ENCODE measurements at regions not wholly inside any gene's neighbourhood (a gene's known extent, or its start where the extent isn't known, plus 50 kb on each side); places are given as distances from the start of the nearest gene placed in this dataset.
"Not testable (repeated sequence)": the region's sequence is repeated elsewhere in the genome, so short reads cannot be mapped to it uniquely, and the experiment has no call there.

GRCh38 chr10:21144047-21144446, 246.9 kb upstream of the NEBL start:
- H3K4me1 Mint-ChIP-seq (ENCODE audit: low read depth) = no peaks in the 10 kb centered on the region
- H3K36me3 Mint-ChIP-seq (ENCODE audit: low read depth) = no peaks in the 10 kb centered on the region
- no peaks in the 10 kb centered on the region for H3K9me3 Mint-ChIP-seq
- no peaks in the 10 kb centered on the region for H3K27me3 Mint-ChIP-seq
- H3K27ac Mint-ChIP-seq = no peak overlapping the region
- H3K4me3 Mint-ChIP-seq = no peak overlapping the region
- intact Hi-C loops (cut with micrococcal nuclease) = no loop called here

GRCh38 chr10:21141946-21142492, 244.9 kb upstream of the NEBL start:
- H3K36me3 Mint-ChIP-seq (ENCODE audit: low read depth) = no peaks in the 10 kb centered on the region
- H3K27ac Mint-ChIP-seq = no peak overlapping the region
- H3K4me1 Mint-ChIP-seq (ENCODE audit: low read depth) = no peaks in the 10 kb centered on the region
- H3K27me3 Mint-ChIP-seq = no peaks in the 10 kb centered on the region
- no peak overlapping the region for H3K4me3 Mint-ChIP-seq
- intact Hi-C loops (cut with micrococcal nuclease) = no loop called here
- no peaks in the 10 kb centered on the region for H3K9me3 Mint-ChIP-seq

- Mint-ChIP-seq H3K36me3 (ENCODE audit: low read depth) (no peaks in the 10 kb centered on the region), H3K4me1 (ENCODE audit: low read depth) (no peaks in the 10 kb centered on the region)
- intact Hi-C loops (cut with micrococcal nuclease) = no loop called here
Observed at GRCh38 chr10:21138769-21139340, 241.7 kb upstream of the NEBL start.

GRCh38 chr10:21135023-21135931, 238.2 kb upstream of the NEBL start:
- no peak overlapping the region for H3K27ac Mint-ChIP-seq
- H3K27me3 Mint-ChIP-seq = no peaks in the 10 kb centered on the region
- no peaks in the 10 kb centered on the region for H3K36me3 Mint-ChIP-seq (ENCODE audit: low read depth)
- no peaks in the 10 kb centered on the region for H3K4me1 Mint-ChIP-seq (ENCODE audit: low read depth)
- no peak overlapping the region for H3K4me3 Mint-ChIP-seq
- H3K9me3 Mint-ChIP-seq = no peaks in the 10 kb centered on the region
- intact Hi-C loops (cut with micrococcal nuclease) = no loop called here

More at GRCh38 chr10:21138769-21139340, 241.7 kb upstream of the NEBL start:
- Mint-ChIP-seq H3K4me3 (no peak overlapping the region), H3K27me3 (no peaks in the 10 kb centered on the region), H3K9me3 (no peaks in the 10 kb centered on the region), H3K27ac (no peak overlapping the region)

GRCh38 chr10:21134645-21135022, 237.5 kb upstream of the NEBL start:
- Mint-ChIP-seq H3K4me1 (ENCODE audit: low read depth) (no peaks in the 10 kb centered on the region), H3K36me3 (ENCODE audit: low read depth) (no peaks in the 10 kb centered on the region), H3K27me3 (no peaks in the 10 kb centered on the region), H3K27ac (no peak overlapping the region), H3K9me3 (no peaks in the 10 kb centered on the region), H3K4me3 (no peak overlapping the region)
- intact Hi-C loops (cut with micrococcal nuclease) = no loop called here

- Mint-ChIP-seq H3K27me3 (no peaks in the 10 kb centered on the region), H3K4me1 (ENCODE audit: low read depth) (no peaks in the 10 kb centered on the region), H3K4me3 (no peak overlapping the region), H3K36me3 (ENCODE audit: low read depth) (no peaks in the 10 kb centered on the region), H3K27ac (no peak overlapping the region), H3K9me3 (no peaks in the 10 kb centered on the region)
- intact Hi-C loops (cut with micrococcal nuclease) = no loop called here
Observed at GRCh38 chr10:21130683-21131442, 233.8 kb upstream of the NEBL start.

- H3K27ac Mint-ChIP-seq = no peak overlapping the region
- H3K4me1 Mint-ChIP-seq (ENCODE audit: low read depth) = no peaks in the 10 kb centered on the region
- intact Hi-C loops (cut with micrococcal nuclease) = no loop called here
- H3K27me3 Mint-ChIP-seq = no peaks in the 10 kb centered on the region
- no peak overlapping the region for H3K4me3 Mint-ChIP-seq
- no peaks in the 10 kb centered on the region for H3K9me3 Mint-ChIP-seq
- no peaks in the 10 kb centered on the region for H3K36me3 Mint-ChIP-seq (ENCODE audit: low read depth)
Observed at GRCh38 chr10:21130108-21130507, 233.0 kb upstream of the NEBL start.

GRCh38 chr10:21125471-21126228, 228.5 kb upstream of the NEBL start:
- intact Hi-C loops (cut with micrococcal nuclease) = no loop called here

GRCh38 chr10:21122907-21123306, 225.8 kb upstream of the NEBL start:
- Mint-ChIP-seq H3K4me3 (no peak overlapping the region), H3K9me3 (no peaks in the 10 kb centered on the region), H3K4me1 (ENCODE audit: low read depth) (no peaks in the 10 kb centered on the region), H3K36me3 (ENCODE audit: low read depth) (no peaks in the 10 kb centered on the region), H3K27ac (no peak overlapping the region), H3K27me3 (no peaks in the 10 kb centered on the region)
- intact Hi-C loops (cut with micrococcal nuclease) = no loop called here

More at GRCh38 chr10:21125471-21126228, 228.5 kb upstream of the NEBL start:
- H3K9me3 Mint-ChIP-seq = no peaks in the 10 kb centered on the region
- no peak overlapping the region for H3K4me3 Mint-ChIP-seq
- no peak overlapping the region for H3K27ac Mint-ChIP-seq
- H3K27me3 Mint-ChIP-seq = no peaks in the 10 kb centered on the region
- H3K36me3 Mint-ChIP-seq (ENCODE audit: low read depth) = no peaks in the 10 kb centered on the region
- H3K4me1 Mint-ChIP-seq (ENCODE audit: low read depth) = no peaks in the 10 kb centered on the region

- H3K27ac Mint-ChIP-seq; H3K4me1 Mint-ChIP-seq (ENCODE audit: low read depth); H3K9me3 Mint-ChIP-seq; intact Hi-C loops (cut with micrococcal nuclease); H3K4me3 Mint-ChIP-seq; H3K36me3 Mint-ChIP-seq (ENCODE audit: low read depth); H3K27me3 Mint-ChIP-seq: not testable (repeated sequence)
Observed at GRCh38 chr10:21121822-21122221, 224.7 kb upstream of the NEBL start.

- H3K27ac Mint-ChIP-seq = no peak overlapping the region
- no peaks in the 10 kb centered on the region for H3K4me1 Mint-ChIP-seq (ENCODE audit: low read depth)
- no peak overlapping the region for H3K4me3 Mint-ChIP-seq
- intact Hi-C loops (cut with micrococcal nuclease) = no loop called here
- no peaks in the 10 kb centered on the region for H3K36me3 Mint-ChIP-seq (ENCODE audit: low read depth)
- no peaks in the 10 kb centered on the region for H3K9me3 Mint-ChIP-seq
- no peaks in the 10 kb centered on the region for H3K27me3 Mint-ChIP-seq
Observed at GRCh38 chr10:21114683-21115082, 217.6 kb upstream of the NEBL start.

- H3K27me3 Mint-ChIP-seq = no peaks in the 10 kb centered on the region
- no peaks in the 10 kb centered on the region for H3K4me1 Mint-ChIP-seq (ENCODE audit: low read depth)
- no peak overlapping the region for H3K4me3 Mint-ChIP-seq
- H3K36me3 Mint-ChIP-seq (ENCODE audit: low read depth) = no peaks in the 10 kb centered on the region
- no peak overlapping the region for H3K27ac Mint-ChIP-seq
- H3K9me3 Mint-ChIP-seq = peaks cover 12% of the 10 kb centered on the region
- intact Hi-C loops (cut with micrococcal nuclease) = no loop called here
Observed at GRCh38 chr10:21110358-21110757, 213.2 kb upstream of the NEBL start.

GRCh38 chr10:21106931-21107330, 209.8 kb upstream of the NEBL start:
- H3K4me3 Mint-ChIP-seq; H3K4me1 Mint-ChIP-seq (ENCODE audit: low read depth); H3K27me3 Mint-ChIP-seq; H3K27ac Mint-ChIP-seq; H3K36me3 Mint-ChIP-seq (ENCODE audit: low read depth); intact Hi-C loops (cut with micrococcal nuclease): not testable (repeated sequence)
- H3K9me3 Mint-ChIP-seq = peaks cover 12% of the 10 kb centered on the region

Data from dendritic cell treated with granulocyte-macrophage colony-stimulating factor and Interleukin-4, amounts not matched to agents 40 ng/mL and 50 ng/mL, for 4 days (primary cell).